ENCODE measurements at regions not wholly inside any gene's neighbourhood (a gene's known extent, or its start where the extent isn't known, plus 50 kb on each side); places are given as distances from the start of the nearest gene placed in this dataset.

- TF ChIP-seq CTCF (IDR thresholded peaks at IDR 0.05) (no peak), POLR2A (IDR thresholded peaks at IDR 0.05) (no peak), EP300 (IDR thresholded peaks at IDR 0.05) (no peak)
Observed at GRCh38 chr4:122313006-122313646, 65.7 kb upstream of the ADAD1 start.

All from tibial nerve (tissue), 4 donors.